AG09319 (cell line): ENCODE measurements at regions not wholly inside any gene's neighbourhood (a gene's known extent, or its start where the extent isn't known, plus 50 kb on each side); places are given as distances from the start of the nearest gene placed in this dataset.

Source experiments
- DNase-seq: peaks from one replicate; pipeline ENCODE4 v3.0.0-alpha.2; 2010; ENCODE audit warnings: low read depth; ENCODE audit errors: extremely low read depth
- CTCF ChIP-seq: IDR thresholded peaks from 2 replicates; pipeline ENCODE4 v1.5.1; 2011; ENCODE audit warnings: low read depth, mild to moderate bottlenecking, inconsistent platforms, low read length, moderate library complexity

- no peak for DNase-seq
- no peak for TF ChIP-seq CTCF
These were observed 186.7 kb upstream of the GADL1 start for GRCh38 chr3:31081018-31081662.

- no peak for TF ChIP-seq CTCF
- DNase-seq = no peak
These were observed 191.7 kb upstream of the GADL1 start for GRCh38 chr3:31086148-31086547.

- DNase-seq = no peak
- TF ChIP-seq CTCF = no peak
These were observed 192.2 kb upstream of the GADL1 start for GRCh38 chr3:31086698-31087097.

GRCh38 chr3:31091748-31092147 lies 197.3 kb upstream of the GADL1 start:
- no peak for DNase-seq
- TF ChIP-seq CTCF = no peak

GRCh38 chr3:31092748-31093589 lies 198.5 kb upstream of the GADL1 start:
- DNase-seq = no peak
- no peak for TF ChIP-seq CTCF

- TF ChIP-seq CTCF = no peak
- no peak for DNase-seq
These were observed 199.1 kb upstream of the GADL1 start for GRCh38 chr3:31093606-31094005.

- DNase-seq = no peak
These were observed 199.6 kb upstream of the GADL1 start for GRCh38 chr3:31094048-31094447.

More at GRCh38 chr3:31094048-31094447, 199.6 kb upstream of the GADL1 start:
- TF ChIP-seq CTCF = no peak
